ENCODE measurements at regions not wholly inside any gene's neighbourhood (a gene's known extent, or its start where the extent isn't known, plus 50 kb on each side); places are given as distances from the start of the nearest gene placed in this dataset.

DNA sequence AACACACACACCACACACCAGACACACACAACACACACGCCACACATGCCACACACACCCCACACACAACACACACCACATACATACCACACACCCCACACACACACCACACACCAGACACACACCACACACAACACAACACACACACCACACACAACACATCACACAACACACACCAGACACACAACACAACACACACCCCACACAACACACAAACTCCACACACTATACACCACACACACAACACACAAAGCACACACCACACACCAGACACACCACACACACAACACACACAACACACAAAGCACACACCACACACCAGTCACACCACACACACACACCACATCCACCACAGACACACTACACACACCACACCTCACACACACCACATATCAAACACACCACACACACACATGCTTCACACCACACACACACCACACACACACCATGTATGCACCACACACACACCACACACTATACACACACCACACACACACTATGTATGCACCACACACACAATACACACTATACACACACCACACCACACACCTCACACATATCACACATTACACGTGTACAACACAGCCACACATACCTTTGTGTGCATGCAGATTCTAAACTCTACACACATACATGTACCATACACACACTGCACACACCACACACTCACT, 72.2 kb downstream of the TMEM18 start:
- TF ChIP-seq, protein P1, sequence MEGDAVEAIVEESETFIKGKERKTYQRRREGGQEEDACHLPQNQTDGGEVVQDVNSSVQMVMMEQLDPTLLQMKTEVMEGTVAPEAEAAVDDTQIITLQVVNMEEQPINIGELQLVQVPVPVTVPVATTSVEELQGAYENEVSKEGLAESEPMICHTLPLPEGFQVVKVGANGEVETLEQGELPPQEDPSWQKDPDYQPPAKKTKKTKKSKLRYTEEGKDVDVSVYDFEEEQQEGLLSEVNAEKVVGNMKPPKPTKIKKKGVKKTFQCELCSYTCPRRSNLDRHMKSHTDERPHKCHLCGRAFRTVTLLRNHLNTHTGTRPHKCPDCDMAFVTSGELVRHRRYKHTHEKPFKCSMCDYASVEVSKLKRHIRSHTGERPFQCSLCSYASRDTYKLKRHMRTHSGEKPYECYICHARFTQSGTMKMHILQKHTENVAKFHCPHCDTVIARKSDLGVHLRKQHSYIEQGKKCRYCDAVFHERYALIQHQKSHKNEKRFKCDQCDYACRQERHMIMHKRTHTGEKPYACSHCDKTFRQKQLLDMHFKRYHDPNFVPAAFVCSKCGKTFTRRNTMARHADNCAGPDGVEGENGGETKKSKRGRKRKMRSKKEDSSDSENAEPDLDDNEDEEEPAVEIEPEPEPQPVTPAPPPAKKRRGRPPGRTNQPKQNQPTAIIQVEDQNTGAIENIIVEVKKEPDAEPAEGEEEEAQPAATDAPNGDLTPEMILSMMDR (IDR thresholded peaks at IDR 0.05), result no peak
- TF ChIP-seq POLR2A (IDR thresholded peaks at IDR 0.05) (no peak), POLR2AphosphoS5 (IDR thresholded peaks at IDR 0.05; ENCODE audit: insufficient read depth in 1 of 2, low read depth in 1 of 2) (no peak)

Data from vagina (tissue), 2 donors.